ENCODE measurements at regions not wholly inside any gene's neighbourhood (a gene's known extent, or its start where the extent isn't known, plus 50 kb on each side); places are given as distances from the start of the nearest gene placed in this dataset.

DNA sequence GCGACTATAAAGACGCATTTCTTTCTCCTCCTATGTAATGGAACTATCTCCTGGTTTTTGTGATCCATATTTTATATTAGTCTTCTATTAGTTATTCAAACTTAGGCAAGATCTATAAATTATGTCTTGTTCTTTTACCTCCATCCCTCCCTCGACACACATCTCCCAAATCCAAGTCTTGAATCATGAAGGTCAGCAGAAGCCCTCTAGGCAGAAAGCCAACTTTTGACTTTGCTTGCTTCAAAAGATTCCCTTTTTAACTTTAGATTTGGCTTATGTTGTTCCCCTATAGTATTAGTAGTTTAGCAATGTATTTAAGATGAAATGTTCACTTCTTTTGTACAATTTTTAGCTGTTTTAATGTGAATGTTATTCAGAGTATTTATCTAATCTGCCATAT lies 689.8 kb downstream of the SLC6A15 start:
- ChIA-PET CTCF (no interaction called here), POLR2A (no interaction called here)
- H3K4me3 Mint-ChIP-seq, result no peak overlapping the region
- no peak overlapping the region for H3K27ac Mint-ChIP-seq
- H3K36me3 Mint-ChIP-seq (ENCODE audit: low read depth), result no peaks in the 10 kb centered on the region
- peaks cover 5% of the 10 kb centered on the region for H3K9me3 Mint-ChIP-seq (ENCODE audit: insufficient read depth)
- ATAC-seq (no peak), DNase-seq (no peak)
- no peaks in the 10 kb centered on the region for H3K4me1 Mint-ChIP-seq (ENCODE audit: low read depth)
- H3K27me3 Mint-ChIP-seq (ENCODE audit: low read depth), result no peaks in the 10 kb centered on the region

- no peak for DNase-seq
- no peak for ATAC-seq
- CTCF ChIA-PET, result no interaction called here
- H3K4me1 Mint-ChIP-seq (ENCODE audit: low read depth), result no peaks in the 10 kb centered on the region
- POLR2A ChIA-PET, result no interaction called here
- no peaks in the 10 kb centered on the region for H3K36me3 Mint-ChIP-seq (ENCODE audit: low read depth)
- H3K9me3 Mint-ChIP-seq (ENCODE audit: insufficient read depth), result no peaks in the 10 kb centered on the region
- no peak overlapping the region for H3K4me3 Mint-ChIP-seq
- H3K27ac Mint-ChIP-seq, result no peak overlapping the region
- no peaks in the 10 kb centered on the region for H3K27me3 Mint-ChIP-seq (ENCODE audit: low read depth)
Observed at GRCh38 chr12:84218406-84218805, 694.2 kb downstream of the SLC6A15 start.

DNA sequence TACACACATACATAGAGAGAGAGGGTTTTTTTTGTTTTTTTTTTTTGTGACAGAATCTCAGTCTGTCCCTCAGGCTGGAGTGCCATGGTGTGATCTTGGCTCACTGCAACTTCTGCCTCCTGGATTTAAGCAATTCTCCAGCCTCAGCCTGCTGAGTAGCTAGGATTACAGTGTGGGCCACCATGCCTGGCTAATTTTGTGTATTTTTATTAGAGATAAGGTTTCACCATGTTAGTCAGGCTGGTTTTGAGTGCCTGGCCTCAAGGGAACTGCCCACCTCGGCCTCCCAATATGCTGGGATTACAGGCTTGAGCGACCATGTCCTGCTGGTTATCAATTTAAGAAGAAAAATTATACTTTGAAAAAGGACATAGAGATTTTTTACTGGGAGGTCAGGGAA lies 710.6 kb downstream of the SLC6A15 start:
- Mint-ChIP-seq H3K27me3 (ENCODE audit: low read depth) (no peaks in the 10 kb centered on the region), H3K4me3 (no peak overlapping the region), H3K9me3 (ENCODE audit: insufficient read depth) (peaks cover 10% of the 10 kb centered on the region), H3K27ac (no peak overlapping the region), H3K36me3 (ENCODE audit: low read depth) (no peaks in the 10 kb centered on the region), H3K4me1 (ENCODE audit: low read depth) (no peaks in the 10 kb centered on the region)
- ChIA-PET POLR2A (no interaction called here), CTCF (no interaction called here)
- DNase-seq (no peak), ATAC-seq (no peak)

- Mint-ChIP-seq H3K36me3 (ENCODE audit: low read depth) (no peaks in the 10 kb centered on the region), H3K27me3 (ENCODE audit: low read depth) (no peaks in the 10 kb centered on the region), H3K9me3 (ENCODE audit: insufficient read depth) (peaks cover 22% of the 10 kb centered on the region), H3K27ac (no peak overlapping the region), H3K4me1 (ENCODE audit: low read depth) (no peaks in the 10 kb centered on the region), H3K4me3 (no peak overlapping the region)
- ChIA-PET POLR2A (no interaction called here), CTCF (no interaction called here)
- ATAC-seq (no peak), DNase-seq (no peak)
Observed at GRCh38 chr12:84198294-84198946, 714.2 kb downstream of the SLC6A15 start.

GRCh38 chr12:84191779-84192178 lies 720.8 kb downstream of the SLC6A15 start:
- no peak overlapping the region for H3K4me3 Mint-ChIP-seq
- no peak overlapping the region for H3K27ac Mint-ChIP-seq

DNA sequence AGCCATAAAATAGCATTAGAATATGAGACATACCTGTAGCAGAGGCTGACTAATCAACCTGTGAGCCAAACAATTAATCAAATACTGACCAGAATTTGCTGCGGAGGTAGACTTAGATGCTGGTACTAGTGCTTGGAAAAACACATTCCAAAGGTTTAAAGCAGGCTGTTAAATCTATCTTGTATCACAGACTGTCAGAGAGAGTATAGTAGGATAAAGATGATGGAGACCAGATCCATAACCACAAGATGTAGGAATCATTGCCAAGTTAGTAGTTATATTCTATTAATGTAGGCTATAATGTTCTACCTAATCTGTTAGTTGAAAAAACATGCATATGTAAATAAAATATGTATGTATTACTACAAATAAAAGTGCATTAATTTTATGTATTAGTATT lies 726.2 kb downstream of the SLC6A15 start:
- no peaks in the 10 kb centered on the region for H3K4me1 Mint-ChIP-seq (ENCODE audit: low read depth)
- DNase-seq (no peak), ATAC-seq (no peak)
- no peaks in the 10 kb centered on the region for H3K36me3 Mint-ChIP-seq (ENCODE audit: low read depth)
- H3K4me3 Mint-ChIP-seq, result no peak overlapping the region
- H3K9me3 Mint-ChIP-seq (ENCODE audit: insufficient read depth), result peaks cover 8% of the 10 kb centered on the region
- POLR2A ChIA-PET, result no interaction called here
- H3K27ac Mint-ChIP-seq, result no peak overlapping the region
- no peaks in the 10 kb centered on the region for H3K27me3 Mint-ChIP-seq (ENCODE audit: low read depth)
- CTCF ChIA-PET, result no interaction called here

More at GRCh38 chr12:84191779-84192178, 720.8 kb downstream of the SLC6A15 start:
- no peak for DNase-seq
- H3K4me1 Mint-ChIP-seq (ENCODE audit: low read depth), result no peaks in the 10 kb centered on the region
- H3K9me3 Mint-ChIP-seq (ENCODE audit: insufficient read depth), result peaks cover 29% of the 10 kb centered on the region
- ChIA-PET CTCF (no interaction called here), POLR2A (no interaction called here)
- H3K27me3 Mint-ChIP-seq (ENCODE audit: low read depth), result no peaks in the 10 kb centered on the region
- no peaks in the 10 kb centered on the region for H3K36me3 Mint-ChIP-seq (ENCODE audit: low read depth)
- no peak for ATAC-seq

GRCh38 chr12:84183576-84183975 lies 729.0 kb downstream of the SLC6A15 start:
- H3K4me1 Mint-ChIP-seq (ENCODE audit: low read depth), result no peaks in the 10 kb centered on the region
- no peak for ATAC-seq
- H3K4me3 Mint-ChIP-seq, result no peak overlapping the region
- no peak for DNase-seq
- ChIA-PET CTCF (interaction anchor here (0.8 kb wide), 1 partner anchor 83 kb away, joined by 3 read pairs; no protein-coding TSS in a partner anchor), POLR2A (no interaction called here)
- H3K27ac Mint-ChIP-seq, result no peak overlapping the region
- H3K27me3 Mint-ChIP-seq (ENCODE audit: low read depth), result no peaks in the 10 kb centered on the region
- H3K36me3 Mint-ChIP-seq (ENCODE audit: low read depth), result no peaks in the 10 kb centered on the region
- peaks cover under 1% of the 10 kb centered on the region for H3K9me3 Mint-ChIP-seq (ENCODE audit: insufficient read depth)

DNA sequence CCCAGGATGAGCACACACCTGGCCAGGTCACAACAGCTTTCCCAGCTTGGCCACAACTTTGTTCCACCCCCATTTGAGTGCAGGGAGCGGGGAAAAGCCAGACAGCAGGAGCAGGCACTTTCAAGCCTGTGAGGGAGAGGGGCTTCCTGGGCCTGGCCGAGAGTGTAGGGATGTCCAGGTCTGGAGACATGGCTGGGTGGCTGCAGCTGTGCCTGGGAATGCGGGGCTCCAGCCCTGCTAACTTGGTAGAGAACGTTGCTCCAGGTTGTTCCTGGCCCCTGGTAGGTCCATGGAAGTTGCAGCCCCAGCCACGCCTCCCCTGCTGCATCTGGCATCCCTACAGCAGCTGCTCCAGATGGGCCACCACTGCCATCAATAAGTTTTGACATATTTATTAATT lies 738.5 kb downstream of the SLC6A15 start:
- Mint-ChIP-seq H3K4me1 (ENCODE audit: low read depth) (no peaks in the 10 kb centered on the region), H3K27me3 (ENCODE audit: low read depth) (no peaks in the 10 kb centered on the region), H3K36me3 (ENCODE audit: low read depth) (no peaks in the 10 kb centered on the region), H3K9me3 (ENCODE audit: insufficient read depth) (no peaks in the 10 kb centered on the region), H3K4me3 (no peak overlapping the region), H3K27ac (no peak overlapping the region)
- DNase-seq (no peak), ATAC-seq (no peak)
- ChIA-PET CTCF (no interaction called here), POLR2A (no interaction called here)

DNA sequence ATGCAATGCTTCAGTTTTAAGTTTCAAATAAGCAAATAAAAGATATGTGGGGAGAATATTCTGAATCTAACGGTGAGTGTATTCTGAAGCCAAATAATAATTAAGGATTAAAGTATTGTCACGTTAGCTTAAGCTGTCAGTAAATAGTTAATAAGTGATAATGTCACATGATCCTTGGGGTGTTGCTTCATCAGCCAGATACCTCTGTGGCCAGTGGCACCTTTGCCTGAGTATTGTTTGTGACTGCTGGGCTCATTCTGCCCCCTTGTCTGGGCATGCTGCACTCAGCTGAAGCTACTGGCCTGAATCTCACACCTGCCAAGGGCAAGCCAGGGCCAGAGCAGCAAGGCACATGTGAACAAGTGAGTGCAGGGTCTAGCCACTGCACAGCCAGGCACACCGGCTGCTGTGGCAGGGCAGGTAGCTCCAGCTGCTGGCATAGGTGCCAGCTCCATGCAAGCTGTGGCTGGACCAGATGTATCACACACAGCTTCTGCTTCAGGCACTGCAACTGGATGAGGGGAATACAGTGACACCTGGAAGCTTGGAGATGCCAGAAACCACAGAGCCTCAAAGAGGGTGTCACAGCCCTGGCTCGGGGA lies 739.7 kb downstream of the SLC6A15 start:
- DNase-seq (no peak), ATAC-seq (no peak)
- Mint-ChIP-seq H3K36me3 (ENCODE audit: low read depth) (no peaks in the 10 kb centered on the region), H3K27me3 (ENCODE audit: low read depth) (no peaks in the 10 kb centered on the region), H3K27ac (no peak overlapping the region), H3K9me3 (ENCODE audit: insufficient read depth) (no peaks in the 10 kb centered on the region), H3K4me3 (no peak overlapping the region), H3K4me1 (ENCODE audit: low read depth) (no peaks in the 10 kb centered on the region)
- CTCF ChIA-PET, result no interaction called here
- POLR2A ChIA-PET, result no interaction called here

DNA sequence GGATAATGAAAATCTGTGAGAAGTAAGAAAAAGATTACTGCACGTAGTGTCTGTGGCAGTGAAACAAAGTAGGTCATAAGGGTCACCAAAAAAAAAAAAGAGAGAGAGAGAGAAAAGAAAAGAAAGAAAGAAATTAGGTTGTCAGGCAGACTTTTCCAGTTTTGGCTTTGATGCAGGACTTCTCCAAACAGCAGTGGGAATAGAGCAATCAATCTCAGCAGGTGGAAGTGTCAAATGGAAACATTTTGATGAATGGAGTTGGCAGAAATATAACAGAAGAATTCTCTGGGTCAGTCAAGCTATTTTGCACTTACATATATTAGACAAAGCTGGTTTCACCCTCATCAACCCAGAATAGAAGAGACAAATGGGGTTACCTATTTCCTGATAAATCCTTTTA lies 745.8 kb downstream of the SLC6A15 start:
- CTCF ChIA-PET, result no interaction called here
- DNase-seq (no peak), ATAC-seq (no peak)
- Mint-ChIP-seq H3K27me3 (ENCODE audit: low read depth) (no peaks in the 10 kb centered on the region), H3K36me3 (ENCODE audit: low read depth) (no peaks in the 10 kb centered on the region), H3K27ac (no peak overlapping the region), H3K4me3 (no peak overlapping the region), H3K4me1 (ENCODE audit: low read depth) (no peaks in the 10 kb centered on the region), H3K9me3 (ENCODE audit: insufficient read depth) (no peaks in the 10 kb centered on the region)
- POLR2A ChIA-PET, result no interaction called here

- CTCF ChIA-PET, result no interaction called here
- Mint-ChIP-seq H3K27me3 (ENCODE audit: low read depth) (no peaks in the 10 kb centered on the region), H3K27ac (no peak overlapping the region), H3K9me3 (ENCODE audit: insufficient read depth) (peaks cover 6% of the 10 kb centered on the region), H3K4me1 (ENCODE audit: low read depth) (no peaks in the 10 kb centered on the region), H3K36me3 (ENCODE audit: low read depth) (no peaks in the 10 kb centered on the region), H3K4me3 (no peak overlapping the region)
- ATAC-seq (no peak), DNase-seq (no peak)
- POLR2A ChIA-PET, result no interaction called here
Observed at GRCh38 chr12:84165998-84166571, 746.5 kb downstream of the SLC6A15 start.

- no peak for DNase-seq
- Mint-ChIP-seq H3K9me3 (ENCODE audit: insufficient read depth) (peaks cover 11% of the 10 kb centered on the region), H3K4me1 (ENCODE audit: low read depth) (no peaks in the 10 kb centered on the region), H3K27ac (no peak overlapping the region), H3K4me3 (no peak overlapping the region), H3K36me3 (ENCODE audit: low read depth) (no peaks in the 10 kb centered on the region), H3K27me3 (ENCODE audit: low read depth) (no peaks in the 10 kb centered on the region)
- CTCF ChIA-PET, result no interaction called here
- ATAC-seq, result no peak
- POLR2A ChIA-PET, result no interaction called here
Observed at GRCh38 chr12:84161296-84161695, 751.3 kb downstream of the SLC6A15 start.

DNA sequence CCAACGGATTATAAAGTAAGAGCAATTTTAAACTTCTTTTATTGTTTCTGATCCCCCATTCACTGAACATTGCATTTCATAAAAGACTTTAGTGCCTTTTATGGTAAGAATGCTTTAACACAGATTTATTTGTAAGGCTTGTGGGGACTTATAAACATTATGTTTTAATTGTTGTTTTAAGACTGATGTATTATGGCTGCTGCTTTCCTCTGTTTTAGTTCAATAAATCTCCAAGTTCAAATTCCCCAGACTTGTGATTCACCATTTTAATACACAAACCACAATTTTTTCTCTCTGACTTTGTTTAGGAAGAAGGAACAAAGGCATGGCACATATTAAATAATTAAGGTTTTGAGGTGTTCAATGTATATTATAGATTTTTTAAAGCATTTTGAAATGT lies 753.3 kb downstream of the SLC6A15 start:
- H3K27me3 Mint-ChIP-seq (ENCODE audit: low read depth), result no peaks in the 10 kb centered on the region
- H3K4me1 Mint-ChIP-seq (ENCODE audit: low read depth), result no peaks in the 10 kb centered on the region
- no peaks in the 10 kb centered on the region for H3K36me3 Mint-ChIP-seq (ENCODE audit: low read depth)
- CTCF ChIA-PET, result no interaction called here
- DNase-seq, result no peak
- POLR2A ChIA-PET, result no interaction called here
- ATAC-seq, result no peak
- H3K4me3 Mint-ChIP-seq, result no peak overlapping the region
- no peak overlapping the region for H3K27ac Mint-ChIP-seq
- peaks cover 11% of the 10 kb centered on the region for H3K9me3 Mint-ChIP-seq (ENCODE audit: insufficient read depth)
